ENCODE measurements at regions not wholly inside any gene's neighbourhood (a gene's known extent, or its start where the extent isn't known, plus 50 kb on each side); places are given as distances from the start of the nearest gene placed in this dataset.

DNA sequence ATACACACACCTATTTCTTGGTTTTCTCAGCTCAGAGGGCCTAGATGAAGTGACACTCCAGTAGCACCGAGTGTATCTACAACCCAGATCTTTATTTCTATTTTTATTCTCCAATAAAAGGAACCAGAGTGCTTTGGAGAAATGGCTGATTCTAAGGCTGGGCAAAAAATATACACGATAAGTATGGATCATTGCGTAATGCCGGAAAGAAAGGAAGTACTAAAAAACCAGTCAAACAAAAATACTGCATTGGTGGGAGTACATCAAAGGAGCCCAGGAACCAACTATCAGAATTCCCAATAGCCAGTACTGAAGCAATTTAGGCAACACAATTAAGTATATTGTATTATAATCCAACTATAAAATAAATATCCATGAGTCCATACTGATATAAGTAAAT is 400.9 kb upstream of the CCDC196 start:
- H3K4me2 ChIP-seq (ENCODE audit: low read length): no peak overlapping the region
- no peak overlapping the region for H3K4me3 ChIP-seq (ENCODE audit: low read length)
- no peaks in the 10 kb centered on the region for H3K27me3 ChIP-seq (ENCODE audit: control insufficient read depth, insufficient read depth, low read length)
- peaks cover 7% of the 10 kb centered on the region for H3K4me1 ChIP-seq (ENCODE audit: control insufficient read depth, insufficient read depth, low read length)
- no peak overlapping the region for H3K9ac ChIP-seq (ENCODE audit: low read depth, low read length)
- H3K9me3 ChIP-seq (replicated peaks; ENCODE audit: low read length): no peaks in the 10 kb centered on the region
- H3K36me3 ChIP-seq (ENCODE audit: insufficient read depth, low read length): no peaks in the 10 kb centered on the region

DNA sequence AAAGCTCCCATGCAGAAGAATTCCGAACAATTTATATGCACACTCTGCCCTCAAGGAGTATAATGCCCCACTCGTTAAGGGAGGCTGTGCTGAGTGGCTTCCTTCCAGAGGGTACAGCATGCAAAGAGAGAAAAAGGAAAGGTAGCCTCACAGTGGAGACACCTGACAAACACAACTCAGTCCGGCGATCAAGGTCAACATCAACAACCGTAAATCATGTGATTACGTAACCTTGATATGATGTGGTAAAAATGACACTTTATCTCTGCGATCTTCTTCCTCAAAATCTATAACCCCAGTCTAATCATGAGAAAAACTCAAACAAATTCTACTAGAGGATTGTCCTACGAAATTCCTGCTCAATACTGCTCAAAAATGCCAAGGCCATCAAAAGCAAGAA is 400.5 kb upstream of the CCDC196 start:
- no peaks in the 10 kb centered on the region for H3K9me3 ChIP-seq (replicated peaks; ENCODE audit: low read length)

DNA sequence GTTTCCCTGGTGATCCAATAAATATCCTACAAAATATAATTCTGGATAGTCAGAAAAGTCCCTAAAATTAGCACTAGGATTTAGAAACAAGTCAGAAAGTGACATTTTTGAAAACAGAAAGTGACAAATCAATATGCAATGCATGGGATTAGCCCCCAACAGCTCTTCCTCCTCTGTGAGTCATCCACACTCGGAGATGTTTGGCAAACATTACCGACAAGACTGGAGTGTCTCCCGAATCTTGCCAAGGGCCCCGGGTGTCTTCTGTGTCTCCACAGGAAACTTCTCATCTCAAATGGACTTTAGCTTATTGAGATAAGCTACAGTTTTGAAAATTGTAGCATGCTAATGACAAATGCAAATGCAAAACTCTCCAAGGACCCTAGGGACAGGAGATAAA is 398.9 kb upstream of the CCDC196 start:
- no peak overlapping the region for H3K4me3 ChIP-seq (ENCODE audit: low read length)
- no peaks in the 10 kb centered on the region for H3K36me3 ChIP-seq (ENCODE audit: insufficient read depth, low read length)

More for the DNA sequence above, 400.5 kb upstream of the CCDC196 start:
- no peak overlapping the region for H3K4me2 ChIP-seq (ENCODE audit: low read length)
- no peak overlapping the region for H3K4me3 ChIP-seq (ENCODE audit: low read length)
- no peak overlapping the region for H3K9ac ChIP-seq (ENCODE audit: low read depth, low read length)
- no peaks in the 10 kb centered on the region for H3K36me3 ChIP-seq (ENCODE audit: insufficient read depth, low read length)
- H3K4me1 ChIP-seq (ENCODE audit: control insufficient read depth, insufficient read depth, low read length): peaks cover 7% of the 10 kb centered on the region
- H3K27me3 ChIP-seq (ENCODE audit: control insufficient read depth, insufficient read depth, low read length): no peaks in the 10 kb centered on the region

DNA sequence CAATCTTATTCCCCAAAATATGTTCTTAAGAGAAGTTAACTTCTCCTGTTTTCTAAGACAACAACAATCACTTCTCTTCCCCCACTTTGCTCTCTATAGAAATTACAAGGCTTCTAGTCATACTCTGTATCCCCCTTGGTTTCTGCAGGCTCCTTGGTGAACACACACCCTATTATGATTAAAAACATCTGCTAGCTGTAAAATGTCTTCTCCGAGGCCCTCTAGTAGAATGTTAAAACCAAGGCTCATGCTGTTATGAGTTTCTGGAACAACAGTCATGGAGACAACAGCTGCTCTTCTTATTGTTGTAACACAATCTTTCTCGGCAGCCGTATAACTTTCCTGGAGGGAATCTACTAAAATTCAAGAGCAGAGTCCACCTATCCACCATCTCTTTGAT is 397.5 kb upstream of the CCDC196 start:
- H3K27me3 ChIP-seq (ENCODE audit: control insufficient read depth, insufficient read depth, low read length): no peaks in the 10 kb centered on the region
- no peak overlapping the region for H3K4me2 ChIP-seq (ENCODE audit: low read length)
- no peaks in the 10 kb centered on the region for H3K9me3 ChIP-seq (replicated peaks; ENCODE audit: low read length)
- no peaks in the 10 kb centered on the region for H3K36me3 ChIP-seq (ENCODE audit: insufficient read depth, low read length)
- peaks cover 7% of the 10 kb centered on the region for H3K4me1 ChIP-seq (ENCODE audit: control insufficient read depth, insufficient read depth, low read length)
- H3K9ac ChIP-seq (ENCODE audit: low read depth, low read length): no peak overlapping the region
- no peak overlapping the region for H3K4me3 ChIP-seq (ENCODE audit: low read length)

More for the DNA sequence above, 398.9 kb upstream of the CCDC196 start:
- H3K4me2 ChIP-seq (ENCODE audit: low read length): no peak overlapping the region
- no peaks in the 10 kb centered on the region for H3K9me3 ChIP-seq (replicated peaks; ENCODE audit: low read length)
- H3K4me1 ChIP-seq (ENCODE audit: control insufficient read depth, insufficient read depth, low read length): peaks cover 7% of the 10 kb centered on the region
- no peaks in the 10 kb centered on the region for H3K27me3 ChIP-seq (ENCODE audit: control insufficient read depth, insufficient read depth, low read length)
- H3K9ac ChIP-seq (ENCODE audit: low read depth, low read length): no peak overlapping the region

GRCh38 chr14:66092206-66092605 is 394.0 kb upstream of the CCDC196 start:
- Histone ChIP-seq H3K4me1 (ENCODE audit: control insufficient read depth, insufficient read depth, low read length) (peaks cover 7% of the 10 kb centered on the region), H3K9me3 (replicated peaks; ENCODE audit: low read length) (no peaks in the 10 kb centered on the region), H3K27me3 (ENCODE audit: control insufficient read depth, insufficient read depth, low read length) (no peaks in the 10 kb centered on the region), H3K4me2 (ENCODE audit: low read length) (no peak overlapping the region), H3K4me3 (ENCODE audit: low read length) (no peak overlapping the region), H3K9ac (ENCODE audit: low read depth, low read length) (no peak overlapping the region), H3K36me3 (ENCODE audit: insufficient read depth, low read length) (no peaks in the 10 kb centered on the region)

GRCh38 chr14:66092748-66093147 is 393.4 kb upstream of the CCDC196 start:
- H3K9ac ChIP-seq (ENCODE audit: low read depth, low read length): no peak overlapping the region
- no peak overlapping the region for H3K4me3 ChIP-seq (ENCODE audit: low read length)
- no peaks in the 10 kb centered on the region for H3K9me3 ChIP-seq (replicated peaks; ENCODE audit: low read length)
- no peak overlapping the region for H3K4me2 ChIP-seq (ENCODE audit: low read length)
- H3K4me1 ChIP-seq (ENCODE audit: control insufficient read depth, insufficient read depth, low read length): peaks cover 7% of the 10 kb centered on the region
- H3K27me3 ChIP-seq (ENCODE audit: control insufficient read depth, insufficient read depth, low read length): no peaks in the 10 kb centered on the region
- no peaks in the 10 kb centered on the region for H3K36me3 ChIP-seq (ENCODE audit: insufficient read depth, low read length)

- H3K4me1 ChIP-seq (ENCODE audit: control insufficient read depth, insufficient read depth, low read length): no peaks in the 10 kb centered on the region
- H3K27me3 ChIP-seq (ENCODE audit: control insufficient read depth, insufficient read depth, low read length): peaks cover 3% of the 10 kb centered on the region
- H3K9me3 ChIP-seq (replicated peaks; ENCODE audit: low read length): no peaks in the 10 kb centered on the region
- H3K4me2 ChIP-seq (ENCODE audit: low read length): no peak overlapping the region
- H3K9ac ChIP-seq (ENCODE audit: low read depth, low read length): no peak overlapping the region
- H3K36me3 ChIP-seq (ENCODE audit: insufficient read depth, low read length): no peaks in the 10 kb centered on the region
- H3K4me3 ChIP-seq (ENCODE audit: low read length): no peak overlapping the region
Measured at GRCh38 chr14:66094001-66094727, 392.0 kb upstream of the CCDC196 start.

DNA sequence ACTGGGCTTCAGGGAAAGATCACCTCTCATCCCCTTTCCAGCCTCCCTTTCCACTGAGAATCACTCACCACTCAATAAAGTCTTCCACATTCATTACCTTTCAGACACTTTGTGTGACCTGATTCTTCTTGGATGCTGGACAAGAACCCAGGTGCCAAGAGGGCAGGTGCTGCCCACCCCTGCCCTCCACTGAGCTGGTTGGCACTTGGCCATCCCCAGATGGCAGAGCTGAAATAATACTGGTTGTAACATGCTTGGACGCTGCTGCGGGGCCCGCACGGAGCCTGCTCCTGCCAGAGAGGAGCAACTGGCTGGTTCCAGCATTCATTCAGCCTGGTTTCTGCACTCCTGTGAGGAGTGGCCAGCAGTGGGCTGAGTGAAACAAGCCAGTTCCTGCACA is 386.7 kb upstream of the CCDC196 start:
- Histone ChIP-seq H3K9ac (ENCODE audit: low read depth, low read length) (no peak overlapping the region), H3K27me3 (ENCODE audit: control insufficient read depth, insufficient read depth, low read length) (peaks cover 7% of the 10 kb centered on the region), H3K4me2 (ENCODE audit: low read length) (no peak overlapping the region), H3K4me3 (ENCODE audit: low read length) (no peak overlapping the region), H3K4me1 (ENCODE audit: control insufficient read depth, insufficient read depth, low read length) (no peaks in the 10 kb centered on the region), H3K9me3 (replicated peaks; ENCODE audit: low read length) (no peaks in the 10 kb centered on the region), H3K36me3 (ENCODE audit: insufficient read depth, low read length) (no peaks in the 10 kb centered on the region)

GRCh38 chr14:66099931-66100330 is 386.2 kb upstream of the CCDC196 start:
- Histone ChIP-seq H3K9me3 (replicated peaks; ENCODE audit: low read length) (no peaks in the 10 kb centered on the region), H3K9ac (ENCODE audit: low read depth, low read length) (no peak overlapping the region), H3K4me1 (ENCODE audit: control insufficient read depth, insufficient read depth, low read length) (no peaks in the 10 kb centered on the region), H3K4me3 (ENCODE audit: low read length) (no peak overlapping the region), H3K27me3 (ENCODE audit: control insufficient read depth, insufficient read depth, low read length) (peaks cover 7% of the 10 kb centered on the region), H3K36me3 (ENCODE audit: insufficient read depth, low read length) (no peaks in the 10 kb centered on the region), H3K4me2 (ENCODE audit: low read length) (no peak overlapping the region)

GRCh38 chr14:66101662-66102061 is 384.5 kb upstream of the CCDC196 start:
- Histone ChIP-seq H3K4me2 (ENCODE audit: low read length) (no peak overlapping the region), H3K4me1 (ENCODE audit: control insufficient read depth, insufficient read depth, low read length) (no peaks in the 10 kb centered on the region), H3K36me3 (ENCODE audit: insufficient read depth, low read length) (no peaks in the 10 kb centered on the region), H3K4me3 (ENCODE audit: low read length) (no peak overlapping the region), H3K9ac (ENCODE audit: low read depth, low read length) (no peak overlapping the region), H3K9me3 (replicated peaks; ENCODE audit: low read length) (no peaks in the 10 kb centered on the region), H3K27me3 (ENCODE audit: control insufficient read depth, insufficient read depth, low read length) (peaks cover 7% of the 10 kb centered on the region)

DNA sequence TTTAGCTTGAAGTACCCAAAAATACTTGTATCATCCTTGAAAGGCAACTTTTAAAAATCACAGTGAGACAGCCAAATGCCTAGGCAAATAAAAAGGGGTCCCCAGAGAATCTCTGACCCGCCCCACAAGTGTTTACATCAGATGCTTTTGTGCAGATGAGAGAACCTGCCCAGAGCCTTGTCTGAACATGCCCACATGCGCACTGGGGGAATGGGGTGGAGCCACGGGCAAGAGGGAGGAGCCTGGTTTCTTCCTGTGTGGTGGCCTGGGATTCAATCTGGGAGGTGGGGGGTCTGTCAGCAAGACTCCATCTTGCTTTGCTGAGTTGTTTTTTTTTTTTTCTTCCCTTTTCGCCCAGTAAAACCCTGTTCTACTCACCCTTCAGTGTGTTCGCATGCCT is 381.7 kb upstream of the CCDC196 start:
- Histone ChIP-seq H3K9me3 (replicated peaks; ENCODE audit: low read length) (no peaks in the 10 kb centered on the region), H3K4me1 (ENCODE audit: control insufficient read depth, insufficient read depth, low read length) (no peaks in the 10 kb centered on the region), H3K4me3 (ENCODE audit: low read length) (no peak overlapping the region), H3K36me3 (ENCODE audit: insufficient read depth, low read length) (no peaks in the 10 kb centered on the region), H3K9ac (ENCODE audit: low read depth, low read length) (no peak overlapping the region), H3K4me2 (ENCODE audit: low read length) (no peak overlapping the region), H3K27me3 (ENCODE audit: control insufficient read depth, insufficient read depth, low read length) (peaks cover under 1% of the 10 kb centered on the region)

DNA sequence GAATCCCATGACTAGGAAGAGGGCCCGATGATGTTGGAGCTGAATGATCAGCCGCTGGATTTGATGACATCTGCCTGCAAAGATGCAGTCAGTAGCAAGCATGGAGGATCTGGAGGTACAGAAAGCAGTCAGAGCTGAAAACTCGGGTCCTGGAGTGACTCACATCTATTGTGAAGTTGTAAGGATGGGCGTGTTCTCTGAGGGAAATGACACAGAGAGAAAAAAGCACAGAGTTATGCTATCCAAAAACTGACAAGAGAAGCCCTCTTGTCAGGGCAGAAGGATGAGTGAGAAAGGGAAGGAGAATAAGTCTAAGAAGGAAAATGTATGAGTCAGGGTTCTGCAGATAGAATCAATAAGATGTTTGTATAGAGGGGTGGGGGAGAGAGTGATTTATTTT is 380.4 kb upstream of the CCDC196 start:
- no peaks in the 10 kb centered on the region for H3K36me3 ChIP-seq (ENCODE audit: insufficient read depth, low read length)
- no peaks in the 10 kb centered on the region for H3K27me3 ChIP-seq (ENCODE audit: control insufficient read depth, insufficient read depth, low read length)
- no peaks in the 10 kb centered on the region for H3K4me1 ChIP-seq (ENCODE audit: control insufficient read depth, insufficient read depth, low read length)
- no peak overlapping the region for H3K4me2 ChIP-seq (ENCODE audit: low read length)
- H3K4me3 ChIP-seq (ENCODE audit: low read length): no peak overlapping the region
- no peak overlapping the region for H3K9ac ChIP-seq (ENCODE audit: low read depth, low read length)
- no peaks in the 10 kb centered on the region for H3K9me3 ChIP-seq (replicated peaks; ENCODE audit: low read length)
